GM23338 (cell line): ENCODE measurements at regions not wholly inside any gene's neighbourhood (a gene's known extent, or its start where the extent isn't known, plus 50 kb on each side); places are given as distances from the start of the nearest gene placed in this dataset.

Source experiments
- ATAC-seq: fragments of 200-7000 bp; cut with Tn5 transposase; 3 replicates; pipeline ENCODE4 v1.9.1; 2020
- DNase-seq: peaks from one replicate; pipeline ENCODE4 v3.0.0-alpha.2; 2015; ENCODE audit warnings: low spot score
- H2AFZ ChIP-seq: fragments of 200-600 bp; sonication (generic); 2 replicates; pipeline ENCODE4 v1.8.0; 2016; ENCODE audit warnings: antibody characterized with exemption, mild to moderate bottlenecking, moderate library complexity
- H3F3A ChIP-seq: fragments of 200-600 bp; sonication (generic); replicated peaks from 2 replicates; pipeline ENCODE4 v1.8.0; 2017; ENCODE audit warnings: antibody characterized with exemption, mixed run types, low read depth
- H3K27ac ChIP-seq: fragments of 200-600 bp; sonication (generic); 2 replicates; pipeline ENCODE4 v1.6.1; 2016; ENCODE audit warnings: low read depth
- H3K27me3 ChIP-seq: fragments of 200-600 bp; sonication (generic); 2 replicates; pipeline ENCODE4 v1.8.0; 2016; ENCODE audit warnings: mild to moderate bottlenecking, mixed run types, moderate library complexity; ENCODE audit not compliant: insufficient read depth
- H3K36me3 ChIP-seq: fragments of 200-600 bp; sonication (generic); 2 replicates; pipeline ENCODE4 v1.8.0; 2016; ENCODE audit warnings: mild to moderate bottlenecking; ENCODE audit not compliant: insufficient read depth
- H3K4me1 ChIP-seq: fragments of 200-600 bp; sonication (generic); 2 replicates; pipeline ENCODE4 v1.8.0; 2016; ENCODE audit warnings: mild to moderate bottlenecking, moderate library complexity; ENCODE audit not compliant: insufficient read depth
- H3K4me2 ChIP-seq: fragments of 200-600 bp; sonication (generic); 2 replicates; pipeline ENCODE4 v1.7.1; 2017; ENCODE audit warnings: mixed run types
- H3K4me3 ChIP-seq: fragments of 200-600 bp; sonication (generic); 2 replicates; pipeline ENCODE4 v1.6.1; 2016; ENCODE audit warnings: mixed run types
- H3K79me2 ChIP-seq: fragments of 200-600 bp; sonication (generic); replicated peaks from 2 replicates; pipeline ENCODE4 v1.8.0; 2017; ENCODE audit warnings: mild to moderate bottlenecking; ENCODE audit not compliant: insufficient read depth
- H3K9me2 ChIP-seq: fragments of 200-600 bp; sonication (generic); 2 replicates; pipeline ENCODE4 v1.8.0; 2017; ENCODE audit not compliant: insufficient read depth
- H4K20me1 ChIP-seq: fragments of 200-600 bp; sonication (generic); replicated peaks from 2 replicates; pipeline ENCODE4 v1.8.0; 2017; ENCODE audit warnings: mild to moderate bottlenecking; ENCODE audit not compliant: insufficient read depth
- H3K27ac Mint-ChIP-seq: 2 replicates; pipeline ENCODE4 v1.8.0; 2020; ENCODE audit warnings: inconsistent platforms, mild to moderate bottlenecking, moderate library complexity, mixed read lengths
- H3K27me3 Mint-ChIP-seq: 3 replicates; pipeline ENCODE4 v1.8.0; 2022; ENCODE audit warnings: low read depth, mild to moderate bottlenecking, moderate library complexity, mixed read lengths, inconsistent platforms; ENCODE audit not compliant: insufficient read depth, poor library complexity
- H3K36me3 Mint-ChIP-seq: 3 replicates; pipeline ENCODE4 v1.8.0; 2021; ENCODE audit warnings: low read depth, mild to moderate bottlenecking, inconsistent platforms, moderate library complexity, mixed read lengths
- H3K4me1 Mint-ChIP-seq: 3 replicates; pipeline ENCODE4 v1.8.0; 2020; ENCODE audit warnings: mild to moderate bottlenecking, inconsistent platforms, mixed read lengths
- H3K4me3 Mint-ChIP-seq: 3 replicates; pipeline ENCODE4 v1.8.0; 2021; ENCODE audit warnings: moderate library complexity, mild to moderate bottlenecking, inconsistent platforms, mixed read lengths
- H3K9me3 Mint-ChIP-seq: 3 replicates; pipeline ENCODE4 v1.8.0; 2020; ENCODE audit warnings: moderate library complexity, mild to moderate bottlenecking, inconsistent platforms, mixed read lengths
- CREB1 ChIP-seq: fragments of 250-450 bp; sonication (Bioruptor Pico); IDR thresholded peaks from 2 replicates; pipeline ENCODE4 v1.5.0; 2020; ENCODE audit warnings: low read depth, mild to moderate bottlenecking, moderate library complexity
- CTCF ChIP-seq, 2 experiments: fragments of 200-600 bp in 1 of 2; sonication (generic) in 1 of 2; conservative IDR thresholded peaks; 2 replicates each; pipeline versions ENCODE4 v1.5.1 to v1.6.1; 2016 to 2017; ENCODE audit warnings: antibody characterized with exemption in 2 of 2, low read depth in 2 of 2, mild to moderate bottlenecking in 2 of 2, moderate library complexity in 1 of 2
- ETS1 ChIP-seq: IDR thresholded peaks from 2 replicates; pipeline ENCODE4 v1.6.1; 2016; ENCODE audit warnings: antibody characterized with exemption
- EZH2 ChIP-seq: fragments of 200-600 bp; sonication (generic); IDR thresholded peaks from one replicate; pipeline ENCODE4 v1.8.0; 2017; ENCODE audit warnings: antibody characterized with exemption, mild to moderate bottlenecking, low read depth; ENCODE audit not compliant: unreplicated experiment
- EZH2phosphoT487 ChIP-seq: fragments of 200-600 bp; sonication (generic); IDR thresholded peaks from one replicate; pipeline ENCODE4 v1.8.1; 2018; ENCODE audit warnings: antibody characterized with exemption; ENCODE audit not compliant: unreplicated experiment
- JUNB ChIP-seq: IDR thresholded peaks from one replicate; pipeline ENCODE4 v1.6.1; 2016; ENCODE audit warnings: antibody characterized with exemption; ENCODE audit not compliant: unreplicated experiment
- NANOG ChIP-seq: IDR thresholded peaks from 2 replicates; pipeline ENCODE4 v1.6.1; 2016; ENCODE audit warnings: antibody characterized with exemption, borderline replicate concordance
- POLR2AphosphoS5 ChIP-seq: IDR thresholded peaks from 2 replicates; pipeline ENCODE4 v1.6.1; 2016; ENCODE audit warnings: antibody characterized with exemption, low read depth
- REST ChIP-seq: IDR thresholded peaks from one replicate; pipeline ENCODE4 v1.6.1; 2018; ENCODE audit warnings: antibody characterized with exemption; ENCODE audit not compliant: unreplicated experiment
- STAT1 ChIP-seq: IDR thresholded peaks from one replicate; pipeline ENCODE4 v1.6.1; 2016; ENCODE audit warnings: antibody characterized with exemption; ENCODE audit not compliant: unreplicated experiment
- ZNF114 ChIP-seq: fragments of 250-450 bp; sonication (Bioruptor Pico); IDR thresholded peaks from 2 replicates; pipeline ENCODE4 v1.5.0; 2020; ENCODE audit warnings: mild to moderate bottlenecking, moderate library complexity
- ZNF331 ChIP-seq: fragments of 250-450 bp; sonication (Bioruptor Pico); IDR thresholded peaks from 2 replicates; pipeline ENCODE4 v1.5.0; 2020; ENCODE audit warnings: low read depth, mild to moderate bottlenecking, moderate library complexity
- ZNF462 ChIP-seq: fragments of 250-450 bp; sonication (Bioruptor Pico); IDR thresholded peaks from 2 replicates; pipeline ENCODE4 v1.5.0; 2020; ENCODE audit warnings: mild to moderate bottlenecking, moderate library complexity

GRCh38 chr3:124519591-124520194 lies 210.6 kb upstream of the UMPS start:
- no peak overlapping the region for H3K27ac ChIP-seq
- H3K36me3 ChIP-seq: no peaks in the 10 kb centered on the region
- DNase-seq: no peak
- H3K27me3 ChIP-seq: no peaks in the 10 kb centered on the region
- H3K4me3 Mint-ChIP-seq: no peak overlapping the region
- no peaks in the 10 kb centered on the region for H3F3A ChIP-seq
- peaks cover 22% of the 10 kb centered on the region for H3K4me1 Mint-ChIP-seq
- H2AFZ ChIP-seq: no peak overlapping the region
- H3K9me2 ChIP-seq: peaks cover 11% of the 10 kb centered on the region
- H3K27me3 Mint-ChIP-seq: peaks cover 7% of the 10 kb centered on the region
- H3K9me3 Mint-ChIP-seq: no peaks in the 10 kb centered on the region
- H3K4me1 ChIP-seq: peaks cover 20% of the 10 kb centered on the region
- H3K36me3 Mint-ChIP-seq: no peaks in the 10 kb centered on the region
- H4K20me1 ChIP-seq: no peaks in the 10 kb centered on the region
- no peak overlapping the region for H3K4me2 ChIP-seq
- H3K79me2 ChIP-seq: no peaks in the 10 kb centered on the region
- ATAC-seq: no peak
- H3K4me3 ChIP-seq: no peak overlapping the region
- TF ChIP-seq ZNF462 (CRISPR knock-in tag): no peak
- TF ChIP-seq ETS1: no peak
- no peak for TF ChIP-seq JUNB
- TF ChIP-seq EZH2: no peak
- no peak for TF ChIP-seq NANOG
- no peak for TF ChIP-seq STAT1
- no peak for TF ChIP-seq ZNF331 (CRISPR knock-in tag)
- no peak for TF ChIP-seq POLR2AphosphoS5
- TF ChIP-seq CTCF (conservative IDR thresholded peaks at IDR 0.05; ENCODE audit: low read depth in 2 of 2): no peak
- no peak for TF ChIP-seq REST
- TF ChIP-seq EZH2phosphoT487: no peak
- TF ChIP-seq CREB1 (CRISPR knock-in tag): no peak
- TF ChIP-seq ZNF114 (CRISPR knock-in tag): no peak
- no peak overlapping the region; the same call in 1 of the 2 replicates for H3K27ac Mint-ChIP-seq
